ENCODE measurements at regions not wholly inside any gene's neighbourhood (a gene's known extent, or its start where the extent isn't known, plus 50 kb on each side); places are given as distances from the start of the nearest gene placed in this dataset.

DNA sequence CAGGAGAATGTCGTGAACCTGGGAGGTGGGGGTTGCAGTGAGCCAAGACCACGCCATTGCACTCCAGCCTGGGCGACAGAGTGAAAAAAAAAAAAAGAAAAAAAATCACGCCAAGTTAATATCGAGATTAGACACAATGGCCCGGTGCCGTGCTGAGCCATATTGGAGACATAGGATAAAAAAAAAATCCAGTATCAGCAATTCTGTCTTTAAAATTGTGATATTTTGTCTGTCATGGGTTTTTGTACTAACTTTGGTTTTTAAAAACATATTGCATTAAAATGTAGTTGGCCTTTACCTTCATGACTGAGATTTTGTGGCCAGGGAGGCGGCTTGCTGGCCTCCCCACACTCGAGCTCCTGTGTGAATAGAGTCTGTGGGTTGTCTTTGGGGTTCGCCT lies 62.8 kb upstream of the PITRM1 start:
- no peak for DNase-seq

DNA sequence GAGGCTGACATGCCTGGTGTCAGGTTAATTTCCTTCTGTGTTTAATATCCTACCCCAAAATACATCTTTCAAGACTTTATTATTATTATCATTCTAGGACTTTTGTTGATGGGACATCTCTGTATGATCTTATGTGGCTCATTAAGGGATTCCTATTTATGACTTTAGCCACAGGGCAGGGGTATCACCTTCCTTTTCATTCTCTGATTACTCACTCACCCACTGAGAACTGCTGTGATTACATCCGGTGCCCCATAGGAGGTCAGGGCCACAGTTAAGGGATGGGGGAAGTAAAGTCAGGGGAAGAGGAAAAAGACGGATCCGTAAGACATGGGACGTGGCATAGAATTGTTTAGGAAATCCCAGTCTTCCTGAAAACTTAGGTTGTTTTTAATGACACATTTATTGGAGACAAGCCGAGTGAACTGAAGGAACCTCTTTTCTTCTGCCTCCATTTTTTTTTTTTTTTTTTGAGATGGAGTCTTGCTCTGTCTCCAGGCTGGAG lies 61.0 kb upstream of the PITRM1 start:
- no peak for DNase-seq

DNA sequence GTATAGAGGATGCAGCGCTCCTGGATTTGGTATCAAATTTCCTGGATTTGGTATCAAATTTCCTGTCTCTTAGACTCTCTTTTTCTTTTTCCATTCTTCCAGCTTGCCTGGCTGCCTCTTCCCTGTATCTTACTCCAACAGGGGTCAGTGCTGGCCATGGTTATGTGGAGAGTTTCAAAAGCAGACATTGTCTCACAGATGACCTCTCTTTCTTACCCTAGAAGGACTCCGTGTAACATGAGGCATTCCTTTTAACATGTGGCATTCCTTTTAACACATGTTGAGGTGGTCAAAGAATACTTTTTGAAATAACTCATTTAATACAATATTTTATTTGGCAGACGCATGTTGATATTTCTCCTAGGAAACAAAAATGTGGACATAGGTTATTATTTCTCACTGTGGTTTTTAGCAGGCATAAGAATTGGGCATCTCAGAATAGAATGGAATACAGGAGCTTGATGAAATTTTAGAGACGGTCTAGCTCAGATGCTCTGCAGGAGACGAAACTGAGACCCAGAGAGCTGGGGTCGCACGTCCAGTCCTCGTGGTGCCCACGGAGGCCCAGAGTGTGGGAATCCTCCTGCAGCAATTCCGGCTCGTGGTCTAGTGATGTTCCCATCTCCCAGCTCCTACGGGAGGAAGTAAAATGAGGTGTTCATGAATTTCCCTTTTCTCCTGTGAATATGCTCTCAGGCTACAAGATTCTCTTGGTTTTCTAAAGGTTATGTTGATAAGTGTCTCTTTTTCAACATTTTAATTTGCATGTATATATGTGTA lies 59.6 kb upstream of the PITRM1 start:
- no peak for DNase-seq

DNA sequence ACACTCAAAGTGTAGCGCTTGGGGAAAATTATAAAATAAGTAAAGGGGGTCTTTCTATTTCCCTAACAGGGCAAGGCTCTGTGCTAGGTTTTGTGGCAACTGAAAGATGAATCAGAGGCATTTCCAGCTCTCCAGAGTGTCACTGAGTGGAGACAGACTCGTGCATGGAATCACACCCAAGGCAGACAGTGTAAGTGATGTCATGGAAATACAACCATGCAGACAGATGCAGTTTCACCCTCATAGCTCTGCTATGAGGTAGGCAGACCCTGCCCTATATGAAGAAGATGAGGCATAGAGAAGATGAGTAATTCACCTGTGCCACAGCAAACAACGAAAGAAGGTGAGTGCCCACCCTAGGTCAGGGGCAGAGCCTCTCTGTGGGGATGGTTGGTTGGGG lies 57.2 kb upstream of the PITRM1 start:
- DNase-seq = no peak

DNA sequence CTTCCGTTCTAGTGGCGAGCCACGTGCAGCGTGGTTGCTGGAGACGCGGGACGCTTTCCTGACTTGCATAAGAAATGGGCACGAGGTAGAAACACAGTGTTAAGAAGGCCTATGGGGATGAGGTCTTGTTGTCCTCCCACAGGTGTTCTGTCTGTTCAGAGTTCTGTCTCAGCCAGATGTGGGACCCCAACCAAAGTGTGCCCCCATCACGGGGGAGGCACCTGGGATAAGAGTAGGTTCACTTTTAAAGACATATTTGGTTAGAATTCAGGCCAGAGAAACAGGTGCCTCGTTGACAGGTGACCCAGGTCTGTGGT lies 56.0 kb upstream of the PITRM1 start:
- no peak for DNase-seq

DNA sequence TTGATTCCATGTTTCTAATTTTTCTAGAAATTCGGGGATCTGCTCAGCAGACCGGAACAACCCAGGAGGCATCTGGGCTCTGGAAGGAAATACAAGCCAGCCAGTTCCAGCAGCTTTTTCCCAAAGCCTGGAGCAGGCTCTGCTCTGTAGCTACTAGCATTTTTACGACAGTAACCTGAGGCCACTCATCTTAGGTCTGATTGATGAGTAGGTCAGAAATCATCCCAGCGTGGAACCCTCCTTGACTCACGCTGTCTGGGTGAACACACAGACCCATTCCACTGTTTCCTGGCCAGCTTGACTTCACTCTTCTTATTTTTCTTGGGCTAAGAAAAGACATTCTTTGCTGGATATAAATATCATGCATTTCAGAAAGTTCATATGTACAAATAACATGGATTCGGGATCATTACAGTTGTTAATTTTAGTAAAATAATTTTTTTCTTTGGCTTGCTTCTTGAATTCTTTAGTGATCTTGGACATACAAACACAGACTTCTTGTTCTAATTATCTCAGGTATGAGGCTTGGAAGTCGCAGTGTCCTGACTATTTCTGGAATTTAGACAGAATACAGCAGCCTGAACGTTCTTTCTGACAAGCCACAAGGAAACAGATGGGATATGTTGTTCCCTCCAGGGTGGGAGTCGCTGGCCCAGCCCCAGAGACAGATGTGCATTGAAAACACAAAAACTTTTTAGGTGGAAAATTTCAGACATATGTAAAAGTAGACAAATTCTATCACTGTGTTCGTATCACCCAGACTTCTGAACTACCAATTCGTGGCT lies 54.6 kb upstream of the PITRM1 start:
- DNase-seq = peak; percentile 69

DNA sequence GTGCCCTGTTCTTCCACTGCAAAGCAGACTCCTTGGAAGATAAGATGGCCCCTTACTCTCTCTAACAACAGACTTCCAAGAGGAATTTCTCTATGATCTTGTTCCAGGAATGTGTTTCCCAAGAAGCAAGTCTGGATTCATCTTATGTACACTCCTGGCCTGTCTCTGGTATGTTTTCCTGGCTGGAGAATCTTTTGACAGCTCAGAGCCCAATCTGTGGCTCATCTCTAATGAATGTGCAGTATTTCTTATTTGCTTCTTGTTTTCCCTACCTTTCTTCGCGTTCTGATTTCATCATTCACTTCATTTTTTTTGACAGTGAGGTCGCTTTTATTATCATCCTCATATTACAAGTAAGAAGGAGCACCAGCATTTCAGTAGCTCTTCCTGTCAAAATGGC lies 53.0 kb upstream of the PITRM1 start:
- DNase-seq = no peak

DNA sequence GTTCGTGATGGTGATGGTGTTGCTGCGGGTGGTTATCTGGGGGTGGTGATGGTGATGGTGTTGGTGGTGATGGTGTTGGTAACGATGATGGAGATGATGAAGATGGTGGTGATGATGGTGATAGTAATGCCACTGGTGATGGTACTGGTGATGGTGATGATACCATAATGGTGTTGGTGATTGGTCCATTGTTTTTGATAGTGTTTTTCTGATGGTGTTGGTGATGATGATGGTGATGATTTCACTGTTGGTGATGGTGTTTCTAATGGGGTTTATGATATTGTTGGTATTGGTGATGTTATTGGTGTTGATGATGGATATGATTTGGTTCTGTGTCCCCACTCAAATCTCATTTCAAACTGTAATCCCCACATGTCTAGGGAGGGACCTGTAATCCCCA lies 51.7 kb upstream of the PITRM1 start:
- no peak for DNase-seq

DNA sequence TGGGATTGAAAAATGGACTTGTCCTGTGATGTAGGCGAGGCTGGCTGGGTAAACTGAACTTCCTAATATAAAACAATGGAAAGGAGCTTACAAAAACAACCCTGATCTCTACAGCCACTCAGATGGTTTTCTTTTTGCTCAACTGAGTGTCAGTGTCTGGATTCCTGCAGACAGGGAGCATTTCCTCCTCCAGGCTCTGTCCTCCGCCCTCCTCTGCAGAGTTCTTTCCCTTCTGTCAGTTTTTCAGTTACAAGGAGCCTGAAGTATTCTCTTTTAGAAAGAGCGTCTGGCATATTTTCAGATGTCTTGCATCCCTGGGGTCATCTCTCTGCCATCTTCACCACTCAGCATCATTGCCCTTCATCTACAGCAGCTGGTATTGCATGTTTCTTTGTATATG lies 50.0 kb upstream of the PITRM1 start:
- no peak for DNase-seq
